Transverse colon (tissue), 4 donors: ENCODE measurements at regions not wholly inside any gene's neighbourhood (a gene's known extent, or its start where the extent isn't known, plus 50 kb on each side); places are given as distances from the start of the nearest gene placed in this dataset.

Experiments used
- CTCF ChIP-seq, 5 experiments: fragments of 200-600 bp in 3 of 5; fragments of 450-650 bp in 2 of 5; sonication (generic) in 3 of 5; IDR thresholded peaks; 1 replicate in 2 of 5; 2 replicates in 3 of 5; pipeline ENCODE4 v1.5.1; 2016 to 2017; ENCODE audit warnings: antibody characterized with exemption in 5 of 5, inconsistent platforms in 3 of 5, mild to moderate bottlenecking in 2 of 5, moderate library complexity in 1 of 5
- POLR2A ChIP-seq: fragments of 450-650 bp; IDR thresholded peaks from one replicate; pipeline ENCODE4 v1.6.1; 2016; ENCODE audit warnings: antibody characterized with exemption, mild to moderate bottlenecking, moderate library complexity
- POLR2AphosphoS5 ChIP-seq, 3 donors: sonication (generic); formaldehyde crosslinking; IDR thresholded peaks; one replicate each; pipeline ENCODE4 v1.6.1; 2016; ENCODE audit warnings: antibody characterized with exemption in 3 of 3

- no peak for TF ChIP-seq POLR2AphosphoS5 (IDR thresholded peaks at IDR 0.05)
- TF ChIP-seq CTCF (IDR thresholded peaks at IDR 0.05): no peak
- TF ChIP-seq POLR2A: no peak
These were observed 387.6 kb downstream of the BRINP2 start for GRCh38 chr1:177558372-177558771.
